DMS153 treated with DMSO at 0.1 percent for 48 hours (cell line): ENCODE measurements at regions not wholly inside any gene's neighbourhood (a gene's known extent, or its start where the extent isn't known, plus 50 kb on each side); places are given as distances from the start of the nearest gene placed in this dataset.
"Not testable (repeated sequence)": the region's sequence is repeated elsewhere in the genome, so short reads cannot be mapped to it uniquely, and the experiment has no call there.

Source experiments
- DNase-seq: peaks from one replicate; lab custom pipeline; 2025; ENCODE audit not compliant: unreplicated experiment; lab: John Stamatoyannopoulos, UW

DNA sequence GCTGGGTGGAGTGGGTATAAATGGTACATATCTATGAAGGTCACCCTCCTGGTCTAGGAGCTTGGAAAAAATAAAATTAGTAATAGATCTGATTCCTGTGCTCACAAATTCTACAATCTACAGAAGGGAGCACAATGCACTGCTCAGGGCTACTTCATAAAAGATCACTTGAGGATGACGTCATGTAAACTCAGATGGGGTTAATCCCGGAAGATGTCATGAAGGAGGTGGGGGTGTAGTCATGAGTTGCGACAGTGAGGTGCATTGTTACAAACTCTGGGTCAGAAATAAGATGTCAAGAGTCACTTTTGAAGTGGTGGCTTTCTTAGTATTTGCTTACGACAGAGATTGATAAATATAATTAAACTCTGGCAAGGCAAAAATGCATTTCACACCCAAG, 68.2 kb downstream of the LHX9 start:
- DNase-seq, result no peak

GRCh38 chr1:197986817-197987216, 69.6 kb downstream of the LHX9 start:
- no peak for DNase-seq

- DNase-seq, result no peak
Observed at GRCh38 chr1:197987294-197987693, 70.1 kb downstream of the LHX9 start.

GRCh38 chr1:197988581-197988980, 71.4 kb downstream of the LHX9 start:
- not testable (repeated sequence) for DNase-seq

GRCh38 chr1:197989058-197989457, 71.9 kb downstream of the LHX9 start:
- no peak for DNase-seq

GRCh38 chr1:197991594-197991993, 74.4 kb downstream of the LHX9 start:
- DNase-seq, result no peak

GRCh38 chr1:197994907-197995407, 77.8 kb downstream of the LHX9 start:
- no peak for DNase-seq

DNA sequence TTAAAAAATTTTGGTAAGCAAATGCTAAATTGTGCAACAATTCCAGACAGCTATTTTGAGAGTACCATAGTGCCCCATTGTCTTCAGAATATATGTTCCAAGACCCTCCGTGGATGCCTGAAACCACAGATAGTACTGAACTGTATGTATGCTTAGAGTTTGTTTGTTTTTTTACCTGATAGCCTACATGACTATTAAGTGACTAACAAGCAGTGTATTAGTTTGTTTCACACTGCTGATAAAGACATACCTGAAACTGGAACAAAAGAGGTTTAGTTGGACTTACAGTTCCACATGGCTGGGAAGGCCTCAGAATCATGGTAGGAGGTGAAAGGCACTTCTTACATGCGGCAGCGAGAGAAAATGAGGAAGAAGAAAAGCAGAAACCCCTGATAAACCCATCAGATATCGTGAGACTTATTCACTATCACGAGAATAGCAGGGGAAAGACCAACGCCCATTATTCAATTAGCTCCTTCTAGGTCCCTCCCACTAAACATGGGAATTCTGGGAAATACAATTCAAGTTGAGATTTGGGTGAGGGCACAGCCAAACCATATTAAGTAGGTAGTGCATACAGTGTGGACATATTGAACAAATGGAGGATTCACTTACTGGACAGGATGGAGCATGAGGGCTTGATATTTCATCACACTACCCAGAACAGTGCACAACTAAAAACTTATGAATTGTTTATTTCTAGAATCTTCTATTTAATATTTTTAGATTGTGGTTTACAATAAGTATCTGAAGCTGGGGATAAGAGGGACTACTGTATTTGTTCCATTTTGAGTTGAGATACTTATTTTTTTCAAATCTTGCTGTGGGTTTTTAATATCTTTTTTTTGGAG, 78.5 kb downstream of the LHX9 start:
- DNase-seq, result no peak

DNA sequence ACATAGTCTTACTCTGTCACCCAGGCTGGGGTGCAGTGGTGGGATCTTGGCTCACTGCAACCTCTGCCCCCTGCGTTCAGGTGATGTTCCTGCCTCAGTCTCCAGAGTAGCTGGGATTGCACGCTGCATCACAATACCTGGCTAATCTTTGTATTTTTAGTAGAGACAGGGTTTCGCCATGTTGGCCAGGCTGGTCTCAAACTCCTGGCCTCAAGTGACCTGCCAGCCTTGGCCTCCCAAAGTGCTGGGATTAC, 79.0 kb downstream of the LHX9 start:
- not testable (repeated sequence) for DNase-seq

DNA sequence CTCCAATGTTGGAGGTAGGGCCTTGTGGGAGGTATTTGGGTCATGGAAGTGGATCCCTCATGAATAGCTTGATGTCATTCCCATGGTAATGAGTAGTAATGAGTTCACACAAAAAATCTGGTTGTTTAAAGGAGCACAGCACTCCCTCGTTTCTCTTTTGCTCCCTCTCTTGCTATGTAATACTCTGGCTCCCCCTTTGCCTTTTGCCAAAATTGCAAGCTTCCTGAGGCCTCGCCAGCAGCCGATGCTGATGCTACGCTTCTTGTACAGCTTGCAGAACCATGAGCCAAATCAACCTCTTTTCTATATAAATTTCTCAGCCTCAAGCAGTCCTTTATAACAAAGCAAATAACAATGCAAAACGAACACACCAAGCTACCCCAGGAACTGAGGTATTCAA, 80.9 kb downstream of the LHX9 start:
- no peak for DNase-seq

DNA sequence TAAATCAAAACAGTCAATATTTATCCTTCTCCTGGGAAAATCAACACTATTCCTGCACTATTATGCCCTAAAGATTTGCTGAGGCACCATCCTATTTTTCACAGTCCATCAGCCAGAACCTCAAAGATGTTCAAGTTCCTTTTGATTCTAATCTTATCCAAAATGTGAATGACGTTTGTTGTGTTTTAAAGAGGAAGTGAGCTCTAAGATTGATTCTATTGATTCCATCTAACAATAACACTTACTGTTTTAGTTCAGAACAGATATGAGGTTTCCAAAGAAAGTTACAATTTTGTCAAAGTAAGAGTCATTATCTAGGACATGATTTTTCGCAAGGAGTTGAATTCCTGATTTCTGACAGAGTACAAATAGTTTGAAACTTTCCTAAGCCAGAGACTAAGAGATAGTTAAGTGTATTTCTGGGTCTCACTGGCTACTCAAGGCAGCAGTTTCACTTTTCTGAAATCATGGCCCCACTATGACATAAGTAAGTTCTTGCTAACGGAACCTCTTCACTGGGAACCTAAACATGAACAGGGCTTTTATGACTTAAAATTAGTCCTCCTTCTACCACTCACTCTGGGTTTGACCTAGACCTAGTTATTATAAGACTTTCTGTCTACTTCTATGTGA, 84.7 kb downstream of the LHX9 start:
- no peak for DNase-seq

DNA sequence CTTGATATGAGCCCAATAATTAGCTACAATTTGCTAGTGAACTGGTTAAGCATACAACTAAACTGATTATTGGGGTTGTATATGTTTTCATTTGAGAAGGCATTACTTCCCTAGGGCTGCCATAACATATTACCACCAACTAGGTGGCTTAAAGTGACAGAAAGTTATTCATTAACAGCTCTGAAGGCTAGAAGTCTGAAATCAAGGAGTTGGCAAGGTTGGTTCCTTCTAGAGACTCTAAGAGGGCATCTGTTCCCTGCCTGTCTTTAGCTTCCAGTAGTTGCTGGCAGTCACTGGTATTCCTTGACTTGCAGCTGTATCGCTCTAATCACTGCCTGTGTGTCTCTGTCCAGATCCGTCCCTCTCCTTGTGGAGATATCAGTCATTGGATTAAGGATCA, 86.3 kb downstream of the LHX9 start:
- no peak for DNase-seq

DNA sequence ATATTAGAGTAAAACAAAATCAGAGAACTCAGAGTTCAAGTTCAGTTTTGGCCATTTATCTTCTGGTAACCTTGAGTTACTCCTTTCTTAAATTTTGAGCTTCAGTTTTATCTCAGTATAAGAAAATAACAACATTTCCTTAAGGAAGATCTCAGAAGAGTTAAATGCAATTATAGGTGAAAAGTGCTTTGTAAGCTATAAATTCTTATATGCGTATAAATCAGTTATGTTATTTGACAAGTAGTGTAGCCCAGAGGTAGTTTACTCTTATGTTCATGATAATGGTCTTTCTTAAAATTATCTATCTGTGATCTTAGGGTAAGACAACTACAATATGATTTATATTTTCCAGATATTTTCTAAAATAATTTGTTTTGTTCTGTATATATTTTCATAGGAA, 89.8 kb downstream of the LHX9 start:
- no peak for DNase-seq

GRCh38 chr1:198007687-198008607, 90.8 kb downstream of the LHX9 start:
- DNase-seq, result no peak

DNA sequence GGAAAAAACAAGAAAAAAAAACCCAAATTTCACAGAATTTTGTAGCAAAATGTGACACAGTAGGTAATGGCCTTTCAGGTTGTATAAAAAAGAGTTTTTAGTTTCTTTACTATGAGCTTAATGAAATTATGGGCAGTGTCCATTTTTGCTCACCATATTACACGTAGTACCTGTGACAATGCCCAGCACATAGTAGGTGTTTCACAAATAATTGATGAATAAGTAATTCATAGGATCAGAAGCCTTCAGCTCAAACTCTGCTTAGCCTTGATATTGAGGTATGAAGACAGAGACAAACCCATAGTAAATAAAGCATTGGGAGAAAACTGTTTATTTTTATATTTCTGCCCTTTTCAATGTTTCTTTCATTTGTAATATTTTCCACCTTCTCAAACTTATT, 97.2 kb downstream of the LHX9 start:
- no peak for DNase-seq

DNA sequence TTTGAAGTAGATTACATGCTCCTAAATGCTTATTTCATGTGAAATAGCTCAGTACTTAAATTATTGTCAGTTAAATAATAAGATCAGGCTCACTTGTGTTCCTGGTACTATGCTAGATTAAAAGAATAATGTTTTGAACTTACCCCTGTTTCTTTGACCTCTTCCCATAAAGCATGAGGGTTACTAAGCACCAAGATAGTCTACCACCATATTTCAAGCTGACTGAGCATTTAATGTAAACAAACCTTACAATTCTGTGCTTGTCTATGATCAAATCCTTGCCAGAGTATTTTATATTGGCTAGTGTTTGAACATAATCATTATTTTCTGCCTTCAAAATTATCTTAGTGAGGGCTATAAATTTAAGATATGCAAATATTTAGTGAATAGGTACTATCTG, 98.1 kb downstream of the LHX9 start:
- DNase-seq, result no peak

DNA sequence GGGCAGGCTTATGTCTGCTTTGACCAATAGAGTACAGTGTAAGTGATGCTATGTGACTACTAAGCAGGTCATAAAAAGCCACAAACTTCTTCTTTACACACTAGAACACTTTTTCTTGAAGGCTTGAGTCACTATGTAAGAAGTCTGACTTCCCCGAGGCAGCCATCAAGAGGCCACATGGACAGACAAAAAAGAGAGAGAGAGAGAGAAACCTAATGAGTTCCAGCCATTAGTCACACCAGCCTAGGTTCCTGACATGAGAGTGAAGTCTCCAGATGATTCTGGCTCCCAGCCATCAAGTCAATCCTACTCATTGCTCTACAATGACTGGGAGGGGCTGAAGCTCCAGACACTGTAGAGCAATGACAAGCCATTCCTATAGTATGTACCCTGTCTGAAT, 101.4 kb downstream of the LHX9 start:
- DNase-seq, result no peak

GRCh38 chr1:198019126-198019525, 102.0 kb downstream of the LHX9 start:
- DNase-seq, result no peak

GRCh38 chr1:198024336-198024735, 107.2 kb downstream of the LHX9 start:
- DNase-seq, result no peak

DNA sequence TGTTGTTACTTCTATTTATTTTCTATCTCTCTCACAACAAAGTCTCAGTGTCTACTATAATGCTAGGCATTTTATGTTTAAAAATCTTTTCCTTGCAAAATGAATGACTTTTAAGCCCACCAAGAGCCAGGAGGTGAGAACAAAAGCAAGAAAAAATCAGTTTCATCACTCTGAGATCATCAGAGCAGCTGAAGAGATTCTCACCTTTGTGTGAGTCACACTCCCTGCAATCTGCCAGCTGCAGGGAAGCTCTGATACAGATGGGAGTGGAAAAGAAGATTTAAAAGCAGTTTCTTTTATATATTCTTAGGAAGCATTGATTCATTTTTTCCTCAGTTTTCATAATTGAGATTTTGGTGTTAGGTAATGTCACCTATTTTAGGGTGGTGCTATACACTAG, 107.6 kb downstream of the LHX9 start:
- DNase-seq, result no peak

- no peak for DNase-seq
Observed at GRCh38 chr1:198030682-198031081, 113.5 kb downstream of the LHX9 start.

DNA sequence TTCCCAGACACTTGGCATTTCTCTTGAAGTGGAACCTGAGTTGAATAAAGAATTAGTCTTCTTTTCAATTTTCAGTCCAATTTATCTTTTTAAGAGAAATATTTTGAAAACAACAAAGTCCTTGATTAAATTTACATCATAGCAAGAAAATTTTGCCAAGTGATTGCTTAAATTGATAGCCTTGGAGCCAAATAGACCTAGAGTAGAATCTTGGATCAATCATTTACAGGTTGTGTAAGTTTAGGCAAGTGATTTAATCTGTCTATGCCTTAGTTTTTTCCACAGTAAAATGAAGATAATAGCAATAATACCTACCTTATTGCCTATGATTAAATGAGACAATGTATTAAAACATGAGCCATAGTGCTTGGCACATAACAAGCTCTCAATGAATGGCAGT, 113.9 kb downstream of the LHX9 start:
- DNase-seq, result no peak
